ENCODE measurements at regions not wholly inside any gene's neighbourhood (a gene's known extent, or its start where the extent isn't known, plus 50 kb on each side); places are given as distances from the start of the nearest gene placed in this dataset.

DNA sequence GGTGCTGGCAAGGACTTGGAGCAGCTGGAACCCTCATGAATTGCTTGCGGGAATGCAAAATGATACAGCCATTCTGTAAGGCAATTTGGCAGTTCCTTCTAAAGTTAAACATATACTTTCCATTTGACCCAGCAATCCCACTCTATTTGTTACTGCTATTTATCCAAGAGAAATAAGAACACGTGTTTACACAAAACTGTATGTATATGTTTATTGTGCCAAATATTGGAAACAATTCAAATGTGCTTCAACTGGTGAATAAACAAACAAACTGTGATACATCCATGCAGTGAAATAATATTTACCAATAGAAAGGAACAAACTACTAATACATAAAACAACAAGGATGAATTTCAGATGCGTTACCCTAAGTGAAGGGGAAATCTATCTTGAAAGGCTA, 60.0 kb upstream of the NTRK3 start:
- no peaks in the 10 kb centered on the region for H3K9me2 ChIP-seq
- H2AFZ ChIP-seq (ENCODE audit: low read depth) = no peak overlapping the region
- WGBS (ENCODE audit: low lambda C conversion rate) = 50% methylated on average over 3 of the region's 3 CpGs
- no peaks in the 10 kb centered on the region for H3K4me1 ChIP-seq (ENCODE audit: control insufficient read depth in 1 of 2, insufficient read depth in 2 of 2, low read depth in 1 of 2, low read length in 1 of 2)
- no peak overlapping the region for H3K27ac ChIP-seq (ENCODE audit: low read depth in 2 of 2, low read length in 1 of 2)
- no peak overlapping the region for H3K9ac ChIP-seq
- no peaks in the 10 kb centered on the region for H3K9me3 ChIP-seq
- no peak overlapping the region for H3K4me2 ChIP-seq
- no peak for TF ChIP-seq POLR2AphosphoS5 (IDR thresholded peaks at IDR 0.05; ENCODE audit: low read depth, low read length)
- no peak for TF ChIP-seq YY1 (IDR thresholded peaks at IDR 0.05; ENCODE audit: low read depth)
- TF ChIP-seq, protein P1, sequence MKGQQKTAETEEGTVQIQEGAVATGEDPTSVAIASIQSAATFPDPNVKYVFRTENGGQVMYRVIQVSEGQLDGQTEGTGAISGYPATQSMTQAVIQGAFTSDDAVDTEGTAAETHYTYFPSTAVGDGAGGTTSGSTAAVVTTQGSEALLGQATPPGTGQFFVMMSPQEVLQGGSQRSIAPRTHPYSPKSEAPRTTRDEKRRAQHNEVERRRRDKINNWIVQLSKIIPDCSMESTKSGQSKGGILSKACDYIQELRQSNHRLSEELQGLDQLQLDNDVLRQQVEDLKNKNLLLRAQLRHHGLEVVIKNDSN (IDR thresholded peaks at IDR 0.05; ENCODE audit: borderline replicate concordance, low read depth) = no peak
- TF ChIP-seq SMC3 (IDR thresholded peaks at IDR 0.05; ENCODE audit: low read depth, low read length) = no peak
- TF ChIP-seq SIN3A (IDR thresholded peaks at IDR 0.05; ENCODE audit: borderline replicate concordance, low read depth, low read length) = no peak
- TF ChIP-seq TCF12 (IDR thresholded peaks at IDR 0.05) = no peak
- TF ChIP-seq, protein P2, sequence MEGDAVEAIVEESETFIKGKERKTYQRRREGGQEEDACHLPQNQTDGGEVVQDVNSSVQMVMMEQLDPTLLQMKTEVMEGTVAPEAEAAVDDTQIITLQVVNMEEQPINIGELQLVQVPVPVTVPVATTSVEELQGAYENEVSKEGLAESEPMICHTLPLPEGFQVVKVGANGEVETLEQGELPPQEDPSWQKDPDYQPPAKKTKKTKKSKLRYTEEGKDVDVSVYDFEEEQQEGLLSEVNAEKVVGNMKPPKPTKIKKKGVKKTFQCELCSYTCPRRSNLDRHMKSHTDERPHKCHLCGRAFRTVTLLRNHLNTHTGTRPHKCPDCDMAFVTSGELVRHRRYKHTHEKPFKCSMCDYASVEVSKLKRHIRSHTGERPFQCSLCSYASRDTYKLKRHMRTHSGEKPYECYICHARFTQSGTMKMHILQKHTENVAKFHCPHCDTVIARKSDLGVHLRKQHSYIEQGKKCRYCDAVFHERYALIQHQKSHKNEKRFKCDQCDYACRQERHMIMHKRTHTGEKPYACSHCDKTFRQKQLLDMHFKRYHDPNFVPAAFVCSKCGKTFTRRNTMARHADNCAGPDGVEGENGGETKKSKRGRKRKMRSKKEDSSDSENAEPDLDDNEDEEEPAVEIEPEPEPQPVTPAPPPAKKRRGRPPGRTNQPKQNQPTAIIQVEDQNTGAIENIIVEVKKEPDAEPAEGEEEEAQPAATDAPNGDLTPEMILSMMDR (IDR thresholded peaks at IDR 0.05) = no peak
- no peak for TF ChIP-seq NFIC (IDR thresholded peaks at IDR 0.05; ENCODE audit: borderline replicate concordance)
- no peak for TF ChIP-seq RCOR1 (IDR thresholded peaks at IDR 0.05; ENCODE audit: low read length)
- no peak for TF ChIP-seq JUND (IDR thresholded peaks at IDR 0.05)
- TF ChIP-seq TAF1 (IDR thresholded peaks at IDR 0.05; ENCODE audit: borderline replicate concordance, low read depth, low read length) = no peak
- H3K79me2 ChIP-seq (ENCODE audit: insufficient read depth) = no peaks in the 10 kb centered on the region
- ChIA-PET POLR2A (no interaction called here), CTCF (no interaction called here)
- DNase-seq = no peak
- no peaks in the 10 kb centered on the region for H3F3A ChIP-seq (replicated peaks; ENCODE audit: insufficient read depth)
- H3K36me3 ChIP-seq (replicated peaks in 1 of 2; ENCODE audit: control insufficient read depth in 1 of 2, insufficient read depth in 2 of 2, low read length in 1 of 2) = no peaks in the 10 kb centered on the region
- H3K27me3 ChIP-seq (ENCODE audit: insufficient read depth) = no peaks in the 10 kb centered on the region
- H4K20me1 ChIP-seq (ENCODE audit: insufficient read depth) = no peaks in the 10 kb centered on the region
- H3K4me3 ChIP-seq (ENCODE audit: low read depth in 2 of 2, low read length in 1 of 2) = no peak overlapping the region

DNA sequence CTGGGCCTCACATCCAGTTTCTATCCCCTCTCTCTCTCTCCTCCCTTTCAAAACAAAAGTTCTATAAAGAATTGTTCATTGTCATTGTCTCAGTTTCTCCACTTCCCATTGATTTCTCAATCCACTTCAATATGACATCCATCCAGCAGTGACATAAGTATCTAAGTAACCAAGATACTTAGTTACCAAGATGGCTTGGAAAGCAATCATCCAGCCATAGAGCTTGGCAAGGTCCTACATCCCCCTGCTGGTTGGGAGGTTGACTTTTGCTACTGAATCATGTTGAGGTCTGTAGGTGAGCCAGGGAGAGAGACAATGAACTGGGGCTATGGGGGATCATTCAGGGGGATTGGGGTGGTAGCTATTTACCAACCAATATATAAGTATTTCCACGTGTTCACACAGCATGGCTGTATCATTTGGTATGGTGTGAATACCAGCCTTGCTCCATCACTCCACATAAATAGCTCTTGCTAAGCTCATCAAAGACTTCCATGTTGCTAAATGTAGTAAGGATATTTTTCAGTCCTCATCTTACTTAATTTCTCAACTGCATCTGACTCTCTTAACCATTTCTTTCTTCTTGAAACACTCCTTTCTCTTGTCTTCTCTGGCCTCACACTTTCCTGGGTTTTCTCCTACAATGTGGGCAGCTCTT, 58.8 kb upstream of the NTRK3 start:
- no peaks in the 10 kb centered on the region for H3K27me3 ChIP-seq (ENCODE audit: insufficient read depth)
- H3K27ac ChIP-seq (ENCODE audit: low read depth in 2 of 2, low read length in 1 of 2) = no peak overlapping the region
- no peaks in the 10 kb centered on the region for H3K36me3 ChIP-seq (replicated peaks in 1 of 2; ENCODE audit: control insufficient read depth in 1 of 2, insufficient read depth in 2 of 2, low read length in 1 of 2)
- CTCF ChIA-PET = interaction anchor here (1.4 kb wide), 1 partner anchor 41 kb away, joined by 3 read pairs; no protein-coding TSS in a partner anchor
- H3K9ac ChIP-seq = no peak overlapping the region
- WGBS (ENCODE audit: low lambda C conversion rate) = 0% methylated on average over 1 of the region's 1 CpG
- H3K79me2 ChIP-seq (ENCODE audit: insufficient read depth) = no peaks in the 10 kb centered on the region
- H3K9me3 ChIP-seq = no peaks in the 10 kb centered on the region
- no peaks in the 10 kb centered on the region for H3F3A ChIP-seq (replicated peaks; ENCODE audit: insufficient read depth)
- POLR2A ChIA-PET = no interaction called here
- no peak for DNase-seq
- no peak overlapping the region for H2AFZ ChIP-seq (ENCODE audit: low read depth)
- H3K4me3 ChIP-seq (ENCODE audit: low read depth in 2 of 2, low read length in 1 of 2) = no peak overlapping the region
- no peaks in the 10 kb centered on the region for H4K20me1 ChIP-seq (ENCODE audit: insufficient read depth)
- TF ChIP-seq, protein P1 (IDR thresholded peaks at IDR 0.05; ENCODE audit: borderline replicate concordance, low read depth) = no peak
- TF ChIP-seq RXRA (IDR thresholded peaks at IDR 0.05; ENCODE audit: borderline replicate concordance, low read depth) = no peak
- no peak for TF ChIP-seq SMC3 (IDR thresholded peaks at IDR 0.05; ENCODE audit: low read depth, low read length)
- TF ChIP-seq NFIC (IDR thresholded peaks at IDR 0.05; ENCODE audit: borderline replicate concordance) = no peak
- TF ChIP-seq, protein P3, sequence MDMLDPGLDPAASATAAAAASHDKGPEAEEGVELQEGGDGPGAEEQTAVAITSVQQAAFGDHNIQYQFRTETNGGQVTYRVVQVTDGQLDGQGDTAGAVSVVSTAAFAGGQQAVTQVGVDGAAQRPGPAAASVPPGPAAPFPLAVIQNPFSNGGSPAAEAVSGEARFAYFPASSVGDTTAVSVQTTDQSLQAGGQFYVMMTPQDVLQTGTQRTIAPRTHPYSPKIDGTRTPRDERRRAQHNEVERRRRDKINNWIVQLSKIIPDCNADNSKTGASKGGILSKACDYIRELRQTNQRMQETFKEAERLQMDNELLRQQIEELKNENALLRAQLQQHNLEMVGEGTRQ (IDR thresholded peaks at IDR 0.05; ENCODE audit: borderline replicate concordance, low read depth, low read length) = no peak
- TF ChIP-seq, protein P4, sequence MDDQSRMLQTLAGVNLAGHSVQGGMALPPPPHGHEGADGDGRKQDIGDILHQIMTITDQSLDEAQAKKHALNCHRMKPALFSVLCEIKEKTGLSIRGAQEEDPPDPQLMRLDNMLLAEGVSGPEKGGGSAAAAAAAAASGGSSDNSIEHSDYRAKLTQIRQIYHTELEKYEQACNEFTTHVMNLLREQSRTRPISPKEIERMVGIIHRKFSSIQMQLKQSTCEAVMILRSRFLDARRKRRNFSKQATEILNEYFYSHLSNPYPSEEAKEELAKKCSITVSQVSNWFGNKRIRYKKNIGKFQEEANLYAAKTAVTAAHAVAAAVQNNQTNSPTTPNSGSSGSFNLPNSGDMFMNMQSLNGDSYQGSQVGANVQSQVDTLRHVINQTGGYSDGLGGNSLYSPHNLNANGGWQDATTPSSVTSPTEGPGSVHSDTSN (IDR thresholded peaks at IDR 0.05) = no peak
- TF ChIP-seq, protein P5, sequence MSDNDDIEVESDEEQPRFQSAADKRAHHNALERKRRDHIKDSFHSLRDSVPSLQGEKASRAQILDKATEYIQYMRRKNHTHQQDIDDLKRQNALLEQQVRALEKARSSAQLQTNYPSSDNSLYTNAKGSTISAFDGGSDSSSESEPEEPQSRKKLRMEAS (IDR thresholded peaks at IDR 0.05; ENCODE audit: low read depth) = no peak
- H3K4me1 ChIP-seq (ENCODE audit: control insufficient read depth in 1 of 2, insufficient read depth in 2 of 2, low read depth in 1 of 2, low read length in 1 of 2) = no peaks in the 10 kb centered on the region
- no peaks in the 10 kb centered on the region for H3K9me2 ChIP-seq
- H3K4me2 ChIP-seq = no peak overlapping the region

All from SK-N-SH (cell line).